ENCODE measurements at regions not wholly inside any gene's neighbourhood (a gene's known extent, or its start where the extent isn't known, plus 50 kb on each side); places are given as distances from the start of the nearest gene placed in this dataset.

DNA sequence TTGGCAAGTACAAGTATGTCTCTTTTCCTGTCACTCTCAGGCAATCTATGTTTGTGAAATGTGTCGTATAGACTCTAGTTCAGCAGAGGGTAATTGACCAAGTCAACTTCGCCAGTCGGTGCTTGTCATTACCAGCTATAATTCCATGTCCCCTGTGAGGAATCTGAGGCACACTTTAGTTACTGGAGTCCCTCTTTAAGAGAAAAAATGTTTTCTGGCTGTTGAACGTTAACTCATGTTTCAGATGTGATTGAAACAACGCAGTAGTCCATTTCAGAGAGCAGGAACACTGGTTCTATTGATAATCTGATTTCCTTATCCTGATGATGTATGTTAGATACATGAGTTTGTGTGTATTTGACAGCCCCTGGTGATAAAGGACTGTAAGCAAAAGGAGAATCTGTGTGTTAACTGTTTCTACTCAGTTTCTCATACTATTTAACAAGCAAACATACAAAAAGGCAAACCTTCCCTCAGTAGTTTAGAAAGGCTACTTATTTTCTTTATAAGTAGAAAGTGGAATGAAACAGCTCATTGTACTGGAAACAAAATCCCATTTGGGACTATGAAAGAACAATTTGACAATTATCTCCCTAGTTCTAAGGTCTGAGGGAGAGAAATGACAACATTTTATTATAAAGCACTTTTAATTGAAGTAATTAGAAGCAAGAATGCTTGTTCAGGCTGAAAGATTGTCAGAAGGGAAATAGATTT is 161.1 kb upstream of the TRHDE start:
- no peak overlapping the region for H3K4me2 ChIP-seq (ENCODE audit: low read depth, low read length)
- CTCF ChIA-PET (ENCODE audit: low intra/inter-chr PET ratio, low total read pairs), result no interaction called here
- BruUV-seq (replicated peaks), result no TSS peak
- ATAC-seq (no peak), FAIRE-seq (no peak), DNase-seq (ENCODE audit: low spot score) (no peak)
- 1% methylated on average over 5 of the region's 5 CpGs for WGBS (ENCODE audit: low lambda C conversion rate)
- in situ Hi-C loops (cut with HindIII; ENCODE audit: extremely low pct_ligation_motif_present, low pct_unique_long_range_greater_than_20kb) (no loop called here), intact Hi-C loops (cut with micrococcal nuclease; ENCODE audit: unreplicated experiment) (no loop called here)
- H3K27ac ChIP-seq (ENCODE audit: extremely low read length, insufficient read depth, low read length), result no peak overlapping the region
- no peaks in the 10 kb centered on the region for H3K79me2 ChIP-seq (ENCODE audit: insufficient read depth, low read length)
- no peak for TF ChIP-seq ASH2L (IDR thresholded peaks at IDR 0.05; ENCODE audit: insufficient read length, low read depth, low read length)
- TF ChIP-seq, protein P1, sequence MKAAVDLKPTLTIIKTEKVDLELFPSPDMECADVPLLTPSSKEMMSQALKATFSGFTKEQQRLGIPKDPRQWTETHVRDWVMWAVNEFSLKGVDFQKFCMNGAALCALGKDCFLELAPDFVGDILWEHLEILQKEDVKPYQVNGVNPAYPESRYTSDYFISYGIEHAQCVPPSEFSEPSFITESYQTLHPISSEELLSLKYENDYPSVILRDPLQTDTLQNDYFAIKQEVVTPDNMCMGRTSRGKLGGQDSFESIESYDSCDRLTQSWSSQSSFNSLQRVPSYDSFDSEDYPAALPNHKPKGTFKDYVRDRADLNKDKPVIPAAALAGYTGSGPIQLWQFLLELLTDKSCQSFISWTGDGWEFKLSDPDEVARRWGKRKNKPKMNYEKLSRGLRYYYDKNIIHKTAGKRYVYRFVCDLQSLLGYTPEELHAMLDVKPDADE (CRISPR knock-in tag; IDR thresholded peaks at IDR 0.05), result no peak
- TF ChIP-seq, protein P2, sequence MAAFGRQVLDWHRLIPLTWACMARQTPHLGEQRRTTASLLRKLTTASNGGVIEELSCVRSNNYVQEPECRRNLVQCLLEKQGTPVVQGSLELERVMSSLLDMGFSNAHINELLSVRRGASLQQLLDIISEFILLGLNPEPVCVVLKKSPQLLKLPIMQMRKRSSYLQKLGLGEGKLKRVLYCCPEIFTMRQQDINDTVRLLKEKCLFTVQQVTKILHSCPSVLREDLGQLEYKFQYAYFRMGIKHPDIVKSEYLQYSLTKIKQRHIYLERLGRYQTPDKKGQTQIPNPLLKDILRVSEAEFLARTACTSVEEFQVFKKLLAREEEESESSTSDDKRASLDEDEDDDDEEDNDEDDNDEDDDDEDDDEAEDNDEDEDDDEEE (CRISPR knock-in tag; IDR thresholded peaks at IDR 0.05), result no peak
- TF ChIP-seq, protein P3, sequence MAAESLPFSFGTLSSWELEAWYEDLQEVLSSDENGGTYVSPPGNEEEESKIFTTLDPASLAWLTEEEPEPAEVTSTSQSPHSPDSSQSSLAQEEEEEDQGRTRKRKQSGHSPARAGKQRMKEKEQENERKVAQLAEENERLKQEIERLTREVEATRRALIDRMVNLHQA (CRISPR knock-in tag; IDR thresholded peaks at IDR 0.05), result no peak
- no peak overlapping the region for H3K4me3 ChIP-seq (replicated peaks in 1 of 3; ENCODE audit: insufficient read depth in 1 of 3, low read depth in 2 of 3, low read length in 3 of 3)
- H4K20me1 ChIP-seq (ENCODE audit: insufficient read depth, low read length), result no peaks in the 10 kb centered on the region
- no peak overlapping the region for H2AFZ ChIP-seq (ENCODE audit: low read length)
- no peak overlapping the region for H3K9ac ChIP-seq (ENCODE audit: insufficient read depth, low read depth, low read length)
- H3K27me3 ChIP-seq (ENCODE audit: control insufficient read depth in 1 of 2, insufficient read depth in 2 of 2, low read length in 2 of 2), result no peaks in the 10 kb centered on the region
- H3K4me1 ChIP-seq (ENCODE audit: insufficient read depth, low read length), result no peaks in the 10 kb centered on the region
- POLR2A ChIA-PET, result no interaction called here
- H3K36me3 ChIP-seq (replicated peaks in 1 of 2; ENCODE audit: control insufficient read depth in 1 of 2, insufficient read depth in 2 of 2, low read length in 2 of 2), result no peaks in the 10 kb centered on the region
- H3K9me3 ChIP-seq (ENCODE audit: low read length), result no peaks in the 10 kb centered on the region

DNA sequence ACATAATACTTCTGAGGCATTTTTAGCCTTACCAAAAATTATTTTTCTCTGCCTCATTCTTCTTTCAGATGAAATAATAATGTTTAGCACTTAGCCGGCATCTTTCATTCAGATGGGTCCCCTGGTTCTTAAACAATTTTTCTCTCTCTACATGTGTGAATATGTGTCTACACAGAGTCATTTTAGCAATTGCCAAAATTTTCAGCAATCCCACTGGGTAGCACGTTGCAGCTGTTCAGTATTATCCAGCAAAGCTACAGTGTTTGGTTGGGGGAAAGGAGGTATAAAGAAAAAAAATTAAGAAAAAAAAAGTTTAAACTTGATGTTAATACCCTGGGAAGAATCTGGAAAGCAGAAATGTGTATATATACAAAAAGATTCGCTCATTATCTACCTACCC is 160.5 kb upstream of the TRHDE start:
- Histone ChIP-seq H4K20me1 (ENCODE audit: insufficient read depth, low read length) (no peaks in the 10 kb centered on the region), H3K36me3 (replicated peaks in 1 of 2; ENCODE audit: control insufficient read depth in 1 of 2, insufficient read depth in 2 of 2, low read length in 2 of 2) (no peaks in the 10 kb centered on the region), H3K4me2 (ENCODE audit: low read depth, low read length) (no peak overlapping the region), H3K4me1 (ENCODE audit: insufficient read depth, low read length) (no peaks in the 10 kb centered on the region), H2AFZ (ENCODE audit: low read length) (no peak overlapping the region), H3K9me3 (ENCODE audit: low read length) (no peaks in the 10 kb centered on the region), H3K27me3 (ENCODE audit: control insufficient read depth in 1 of 2, insufficient read depth in 2 of 2, low read length in 2 of 2) (no peaks in the 10 kb centered on the region), H3K9ac (ENCODE audit: insufficient read depth, low read depth, low read length) (no peak overlapping the region), H3K27ac (ENCODE audit: extremely low read length, insufficient read depth, low read length) (no peak overlapping the region), H3K4me3 (replicated peaks in 1 of 3; ENCODE audit: insufficient read depth in 1 of 3, low read depth in 2 of 3, low read length in 3 of 3) (no peak overlapping the region), H3K79me2 (ENCODE audit: insufficient read depth, low read length) (no peaks in the 10 kb centered on the region)
- in situ Hi-C loops (cut with HindIII; ENCODE audit: extremely low pct_ligation_motif_present, low pct_unique_long_range_greater_than_20kb), result no loop called here
- 19% methylated on average over 3 of the region's 3 CpGs for WGBS (ENCODE audit: low lambda C conversion rate)
- no peak for ATAC-seq
- ChIA-PET POLR2A (no interaction called here), CTCF (ENCODE audit: low intra/inter-chr PET ratio, low total read pairs) (no interaction called here)
- DNase-seq (ENCODE audit: low spot score), result no peak
- intact Hi-C loops (cut with micrococcal nuclease; ENCODE audit: unreplicated experiment), result no loop called here
- FAIRE-seq, result no peak
- BruUV-seq (replicated peaks), result no TSS peak
- TF ChIP-seq, protein P4, sequence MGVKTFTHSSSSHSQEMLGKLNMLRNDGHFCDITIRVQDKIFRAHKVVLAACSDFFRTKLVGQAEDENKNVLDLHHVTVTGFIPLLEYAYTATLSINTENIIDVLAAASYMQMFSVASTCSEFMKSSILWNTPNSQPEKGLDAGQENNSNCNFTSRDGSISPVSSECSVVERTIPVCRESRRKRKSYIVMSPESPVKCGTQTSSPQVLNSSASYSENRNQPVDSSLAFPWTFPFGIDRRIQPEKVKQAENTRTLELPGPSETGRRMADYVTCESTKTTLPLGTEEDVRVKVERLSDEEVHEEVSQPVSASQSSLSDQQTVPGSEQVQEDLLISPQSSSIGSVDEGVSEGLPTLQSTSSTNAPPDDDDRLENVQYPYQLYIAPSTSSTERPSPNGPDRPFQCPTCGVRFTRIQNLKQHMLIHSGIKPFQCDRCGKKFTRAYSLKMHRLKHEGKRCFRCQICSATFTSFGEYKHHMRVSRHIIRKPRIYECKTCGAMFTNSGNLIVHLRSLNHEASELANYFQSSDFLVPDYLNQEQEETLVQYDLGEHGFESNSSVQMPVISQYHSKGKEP (CRISPR knock-in tag; IDR thresholded peaks at IDR 0.05), result no peak
- TF ChIP-seq, protein P5, sequence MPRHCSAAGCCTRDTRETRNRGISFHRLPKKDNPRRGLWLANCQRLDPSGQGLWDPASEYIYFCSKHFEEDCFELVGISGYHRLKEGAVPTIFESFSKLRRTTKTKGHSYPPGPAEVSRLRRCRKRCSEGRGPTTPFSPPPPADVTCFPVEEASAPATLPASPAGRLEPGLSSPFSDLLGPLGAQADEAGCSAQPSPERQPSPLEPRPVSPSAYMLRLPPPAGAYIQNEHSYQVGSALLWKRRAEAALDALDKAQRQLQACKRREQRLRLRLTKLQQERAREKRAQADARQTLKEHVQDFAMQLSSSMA (CRISPR knock-in tag; IDR thresholded peaks at IDR 0.05), result no peak
- TF ChIP-seq TARDBP (CRISPR knock-in tag; IDR thresholded peaks at IDR 0.05), result no peak
- TF ChIP-seq, protein P6, sequence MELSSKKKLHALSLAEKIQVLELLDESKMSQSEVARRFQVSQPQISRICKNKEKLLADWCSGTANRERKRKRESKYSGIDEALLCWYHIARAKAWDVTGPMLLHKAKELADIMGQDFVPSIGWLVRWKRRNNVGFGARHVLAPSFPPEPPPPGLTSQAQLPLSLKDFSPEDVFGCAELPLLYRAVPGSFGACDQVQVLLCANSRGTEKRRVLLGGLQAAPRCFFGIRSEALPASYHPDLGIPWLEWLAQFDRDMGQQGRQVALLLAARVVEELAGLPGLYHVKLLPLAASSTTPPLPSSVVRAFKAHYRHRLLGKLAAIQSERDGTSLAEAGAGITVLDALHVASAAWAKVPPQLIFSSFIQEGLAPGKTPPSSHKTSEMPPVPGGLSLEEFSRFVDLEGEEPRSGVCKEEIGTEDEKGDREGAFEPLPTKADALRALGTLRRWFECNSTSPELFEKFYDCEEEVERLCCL (CRISPR knock-in tag; IDR thresholded peaks at IDR 0.05; ENCODE audit: borderline replicate concordance), result no peak

Measured in HepG2 (cell line).